A673 (cell line): ENCODE measurements at regions not wholly inside any gene's neighbourhood (a gene's known extent, or its start where the extent isn't known, plus 50 kb on each side); places are given as distances from the start of the nearest gene placed in this dataset.

Experiments used
- EZH2 ChIP-seq: fragments of 200-600 bp; sonication (generic); IDR thresholded peaks from 2 replicates; pipeline ENCODE4 v1.6.1; 2017; ENCODE audit warnings: borderline replicate concordance, low read depth, mild to moderate bottlenecking, mixed read lengths, antibody characterized with exemption, low read length; ENCODE audit not compliant: poor library complexity, severe bottlenecking
- TF ChIP-seq, protein P1 (sequence below): fragments of 300-800, 200-600 bp; sonication (generic); conservative IDR thresholded peaks from 2 replicates; pipeline ENCODE4 v1.5.1; 2017; ENCODE audit warnings: low read depth, mild to moderate bottlenecking, antibody characterized with exemption, low read length, moderate library complexity, mixed read lengths

- TF ChIP-seq EZH2, result no peak
- TF ChIP-seq, protein P1, sequence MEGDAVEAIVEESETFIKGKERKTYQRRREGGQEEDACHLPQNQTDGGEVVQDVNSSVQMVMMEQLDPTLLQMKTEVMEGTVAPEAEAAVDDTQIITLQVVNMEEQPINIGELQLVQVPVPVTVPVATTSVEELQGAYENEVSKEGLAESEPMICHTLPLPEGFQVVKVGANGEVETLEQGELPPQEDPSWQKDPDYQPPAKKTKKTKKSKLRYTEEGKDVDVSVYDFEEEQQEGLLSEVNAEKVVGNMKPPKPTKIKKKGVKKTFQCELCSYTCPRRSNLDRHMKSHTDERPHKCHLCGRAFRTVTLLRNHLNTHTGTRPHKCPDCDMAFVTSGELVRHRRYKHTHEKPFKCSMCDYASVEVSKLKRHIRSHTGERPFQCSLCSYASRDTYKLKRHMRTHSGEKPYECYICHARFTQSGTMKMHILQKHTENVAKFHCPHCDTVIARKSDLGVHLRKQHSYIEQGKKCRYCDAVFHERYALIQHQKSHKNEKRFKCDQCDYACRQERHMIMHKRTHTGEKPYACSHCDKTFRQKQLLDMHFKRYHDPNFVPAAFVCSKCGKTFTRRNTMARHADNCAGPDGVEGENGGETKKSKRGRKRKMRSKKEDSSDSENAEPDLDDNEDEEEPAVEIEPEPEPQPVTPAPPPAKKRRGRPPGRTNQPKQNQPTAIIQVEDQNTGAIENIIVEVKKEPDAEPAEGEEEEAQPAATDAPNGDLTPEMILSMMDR, result no peak
Observed at GRCh38 chr5:155678371-155678770, 648.6 kb upstream of the SGCD start.
